SKM-1 treated with dmso at 0.1 percent for 144 hours (cell line): ENCODE measurements at regions not wholly inside any gene's neighbourhood (a gene's known extent, or its start where the extent isn't known, plus 50 kb on each side); places are given as distances from the start of the nearest gene placed in this dataset.
A peak's percentile ranks its signal among the peaks of the same experiment; 100 is the strongest.

Experiments used
- DNase-seq: peaks from one replicate; lab custom pipeline; 2025; ENCODE audit not compliant: unreplicated experiment; lab: John Stamatoyannopoulos, UW

DNA sequence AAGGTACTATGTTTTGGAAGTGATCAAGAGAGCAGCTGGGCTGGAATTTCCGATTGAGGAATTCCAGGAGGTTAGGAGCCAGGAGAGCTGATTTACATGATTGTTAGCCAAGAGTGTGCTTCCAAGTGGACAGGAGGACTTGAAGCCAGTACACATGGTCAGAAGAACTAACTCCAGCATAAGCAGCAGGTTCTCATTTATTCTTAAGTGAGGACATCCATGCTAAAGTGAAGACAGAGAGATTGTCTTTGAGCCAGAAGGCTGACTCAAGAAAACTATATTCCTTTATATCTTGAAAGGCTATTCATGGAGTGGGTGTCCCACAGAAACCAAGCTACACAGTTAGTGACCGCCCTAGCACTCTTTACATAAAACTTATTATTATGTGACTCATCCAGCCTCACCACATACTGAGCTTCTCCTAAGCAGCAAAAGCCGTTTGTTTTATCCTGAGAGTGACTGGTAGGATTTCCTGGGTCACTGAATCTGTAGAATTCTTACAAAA is 56.7 kb upstream of the SEMA3A start:
- no peak for DNase-seq

DNA sequence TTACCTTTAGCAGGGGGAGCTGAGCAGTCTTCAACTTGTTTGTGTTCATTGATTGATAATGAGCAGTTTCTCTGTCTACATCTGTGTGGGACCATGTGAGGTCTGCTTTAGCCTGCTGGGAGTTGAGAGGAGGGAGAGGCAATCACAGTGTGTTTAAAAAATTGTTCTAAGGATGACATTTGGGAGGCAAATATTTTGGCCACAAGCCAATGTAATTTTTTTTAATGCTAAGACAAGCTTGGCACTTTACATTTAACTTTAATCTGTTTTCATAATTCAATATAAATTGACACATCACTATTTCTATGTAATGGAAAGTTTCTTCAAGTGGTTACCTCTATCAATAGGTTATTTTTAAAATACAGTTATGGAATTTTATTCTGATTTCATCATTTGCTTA is 55.9 kb upstream of the SEMA3A start:
- no peak for DNase-seq

DNA sequence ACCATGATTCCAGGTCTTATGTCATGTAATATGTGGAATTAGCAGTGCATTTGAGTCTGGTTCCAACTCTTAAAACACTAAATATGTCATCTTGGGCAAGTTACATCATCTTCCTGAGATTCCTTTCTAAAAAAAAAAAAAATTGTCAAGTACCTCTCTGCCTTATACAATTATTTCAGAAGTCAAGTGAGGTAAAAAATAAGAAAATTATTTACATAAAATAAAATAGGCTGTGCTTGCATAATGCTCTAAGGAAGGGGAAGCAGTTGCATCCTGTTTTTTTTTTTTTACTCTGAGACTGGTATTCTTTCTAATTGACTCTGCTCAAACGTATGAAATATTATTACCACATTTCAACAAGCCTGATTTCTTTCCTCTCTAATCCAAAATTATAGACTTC is 55.1 kb upstream of the SEMA3A start:
- peak; percentile 48 for DNase-seq

DNA sequence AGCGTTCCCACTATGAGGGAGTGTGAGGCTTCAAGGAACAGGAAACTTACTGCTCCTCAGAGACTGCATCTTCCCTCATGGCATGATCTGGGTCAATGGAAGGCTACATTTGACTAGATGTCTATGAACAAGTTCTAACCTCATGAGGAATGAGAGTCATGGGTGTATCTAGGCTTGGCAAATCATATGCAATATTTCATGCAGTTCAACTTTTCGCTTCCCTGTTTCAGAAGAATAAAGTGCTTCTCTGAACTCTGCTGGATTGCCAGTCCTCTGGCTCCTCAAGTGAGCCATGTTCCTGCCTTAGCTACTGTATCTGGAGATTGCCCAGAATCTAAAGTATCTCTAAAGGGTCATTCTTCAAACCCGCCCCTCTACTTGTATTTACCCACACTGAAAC is 54.3 kb upstream of the SEMA3A start:
- peak; percentile 33 for DNase-seq

DNA sequence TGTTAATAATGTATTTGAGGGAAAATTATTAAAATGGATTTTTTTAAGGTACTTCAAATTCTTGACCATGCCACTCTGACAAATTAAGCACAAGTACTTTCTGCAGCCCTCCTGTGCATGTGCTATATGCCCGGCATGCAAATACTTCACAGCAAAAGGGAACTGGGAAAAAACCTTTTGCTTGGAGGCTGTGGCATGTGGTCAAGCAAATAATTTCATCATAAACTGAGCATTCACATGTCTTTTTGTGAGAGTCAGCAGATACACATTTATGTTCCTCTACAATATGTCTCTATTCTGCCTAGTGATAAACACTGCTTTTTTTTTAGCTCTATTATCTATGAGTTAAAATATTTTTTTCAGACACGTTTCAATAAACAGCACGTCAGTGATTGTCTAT is 53.7 kb upstream of the SEMA3A start:
- peak; percentile 72 for DNase-seq

DNA sequence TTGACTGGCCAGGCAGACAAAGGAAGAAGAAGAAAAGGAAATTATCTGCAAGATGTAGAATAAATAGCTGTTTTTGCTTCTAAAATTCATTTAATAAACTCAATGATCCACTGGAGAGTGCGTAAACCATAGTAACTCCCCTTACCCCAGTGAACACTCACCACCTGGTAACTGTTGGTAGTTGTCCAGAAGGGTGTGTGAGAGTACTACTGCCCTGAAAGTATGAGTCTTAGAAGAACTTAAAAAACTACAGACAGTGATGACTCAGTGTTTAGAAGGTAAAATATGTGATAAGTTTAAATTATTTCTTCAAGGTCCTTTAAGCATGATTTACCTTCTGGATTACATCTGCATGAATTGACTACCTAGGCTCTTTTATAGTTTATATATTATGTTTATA is 53.0 kb upstream of the SEMA3A start:
- DNase-seq, result peak; percentile 20

DNA sequence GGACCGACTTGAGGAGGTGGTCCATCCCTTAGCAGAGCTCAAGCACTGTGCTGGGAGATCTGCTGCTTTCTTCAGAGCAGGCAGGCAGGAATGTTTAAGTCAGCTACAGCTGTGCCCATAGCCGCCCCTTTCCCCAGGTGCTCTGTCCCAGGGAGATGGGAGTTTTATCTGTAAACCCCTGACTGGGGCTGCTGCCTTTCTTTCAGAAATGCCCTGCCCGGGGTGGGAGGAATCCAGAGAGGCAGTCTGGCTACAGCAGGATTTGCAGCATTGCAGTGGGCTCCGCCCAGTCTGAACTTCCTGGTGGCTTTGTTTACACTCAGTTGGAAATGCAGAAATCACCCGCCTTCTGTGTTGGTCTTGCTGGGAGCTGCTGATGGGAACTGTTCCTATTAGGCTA is 51.2 kb upstream of the SEMA3A start:
- DNase-seq, result no peak
